ENCODE measurements at regions not wholly inside any gene's neighbourhood (a gene's known extent, or its start where the extent isn't known, plus 50 kb on each side); places are given as distances from the start of the nearest gene placed in this dataset.

DNA sequence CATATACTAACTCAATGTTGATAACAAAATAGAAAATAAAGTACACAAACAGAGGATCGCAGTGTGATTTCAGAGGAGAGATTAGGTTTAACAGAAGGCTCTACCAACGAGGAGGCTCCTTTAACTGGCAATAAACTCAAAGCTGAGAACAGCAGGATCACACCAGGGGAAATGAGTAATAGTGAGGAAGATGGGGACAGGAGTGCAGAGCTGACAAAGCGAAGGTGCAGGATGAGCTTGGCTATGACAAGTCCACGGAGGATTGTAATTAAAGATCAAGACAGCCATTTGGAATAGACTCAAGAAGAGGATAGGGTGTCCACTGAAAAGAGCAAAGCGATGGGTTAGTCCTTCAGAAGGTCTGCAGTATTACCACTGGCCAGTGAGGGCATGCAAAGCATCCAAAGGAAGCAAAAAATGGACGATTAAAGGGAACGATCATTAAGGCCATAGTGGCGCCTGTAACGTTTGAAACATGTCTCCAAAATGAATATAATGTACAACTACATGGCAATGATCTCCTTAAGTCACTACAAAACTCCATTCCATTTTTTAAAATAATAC lies 85.3 kb downstream of the GRIN2B start:
- TF ChIP-seq POLR2A (IDR thresholded peaks at IDR 0.05; ENCODE audit: borderline replicate concordance, extremely low read depth, insufficient read depth, insufficient read length) (no peak), ZNF274 (IDR thresholded peaks at IDR 0.05; ENCODE audit: low read depth, low read length) (no peak), RAD21 (IDR thresholded peaks at IDR 0.05; ENCODE audit: low read depth) (no peak), CEBPB (IDR thresholded peaks at IDR 0.05; ENCODE audit: low read depth) (no peak), TCF7L2 (IDR thresholded peaks at IDR 0.05; ENCODE audit: borderline replicate concordance, extremely low read depth, insufficient read depth, insufficient read length) (no peak), SIN3A (IDR thresholded peaks at IDR 0.05; ENCODE audit: low read depth) (no peak), ZFX (IDR thresholded peaks at IDR 0.05) (no peak)
- TF ChIP-seq, protein P1, sequence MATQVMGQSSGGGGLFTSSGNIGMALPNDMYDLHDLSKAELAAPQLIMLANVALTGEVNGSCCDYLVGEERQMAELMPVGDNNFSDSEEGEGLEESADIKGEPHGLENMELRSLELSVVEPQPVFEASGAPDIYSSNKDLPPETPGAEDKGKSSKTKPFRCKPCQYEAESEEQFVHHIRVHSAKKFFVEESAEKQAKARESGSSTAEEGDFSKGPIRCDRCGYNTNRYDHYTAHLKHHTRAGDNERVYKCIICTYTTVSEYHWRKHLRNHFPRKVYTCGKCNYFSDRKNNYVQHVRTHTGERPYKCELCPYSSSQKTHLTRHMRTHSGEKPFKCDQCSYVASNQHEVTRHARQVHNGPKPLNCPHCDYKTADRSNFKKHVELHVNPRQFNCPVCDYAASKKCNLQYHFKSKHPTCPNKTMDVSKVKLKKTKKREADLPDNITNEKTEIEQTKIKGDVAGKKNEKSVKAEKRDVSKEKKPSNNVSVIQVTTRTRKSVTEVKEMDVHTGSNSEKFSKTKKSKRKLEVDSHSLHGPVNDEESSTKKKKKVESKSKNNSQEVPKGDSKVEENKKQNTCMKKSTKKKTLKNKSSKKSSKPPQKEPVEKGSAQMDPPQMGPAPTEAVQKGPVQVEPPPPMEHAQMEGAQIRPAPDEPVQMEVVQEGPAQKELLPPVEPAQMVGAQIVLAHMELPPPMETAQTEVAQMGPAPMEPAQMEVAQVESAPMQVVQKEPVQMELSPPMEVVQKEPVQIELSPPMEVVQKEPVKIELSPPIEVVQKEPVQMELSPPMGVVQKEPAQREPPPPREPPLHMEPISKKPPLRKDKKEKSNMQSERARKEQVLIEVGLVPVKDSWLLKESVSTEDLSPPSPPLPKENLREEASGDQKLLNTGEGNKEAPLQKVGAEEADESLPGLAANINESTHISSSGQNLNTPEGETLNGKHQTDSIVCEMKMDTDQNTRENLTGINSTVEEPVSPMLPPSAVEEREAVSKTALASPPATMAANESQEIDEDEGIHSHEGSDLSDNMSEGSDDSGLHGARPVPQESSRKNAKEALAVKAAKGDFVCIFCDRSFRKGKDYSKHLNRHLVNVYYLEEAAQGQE (IDR thresholded peaks at IDR 0.05; ENCODE audit: low read depth), result no peak
- TF ChIP-seq, protein P2, sequence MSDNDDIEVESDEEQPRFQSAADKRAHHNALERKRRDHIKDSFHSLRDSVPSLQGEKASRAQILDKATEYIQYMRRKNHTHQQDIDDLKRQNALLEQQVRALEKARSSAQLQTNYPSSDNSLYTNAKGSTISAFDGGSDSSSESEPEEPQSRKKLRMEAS (IDR thresholded peaks at IDR 0.05), result no peak
- BruUV-seq (replicated peaks), result no TSS peak
- Histone ChIP-seq H3K4me3 (replicated peaks in 1 of 2; ENCODE audit: low read depth in 1 of 2, low read length in 2 of 2) (no peak overlapping the region), H2AFZ (ENCODE audit: low read depth, low read length, poor library complexity, severe bottlenecking) (no peak overlapping the region), H3K4me1 (ENCODE audit: control insufficient read depth in 1 of 2, insufficient read depth in 2 of 2, low read length in 2 of 2) (no peaks in the 10 kb centered on the region), H3K9me3 (ENCODE audit: control insufficient read depth in 1 of 2, insufficient read depth in 1 of 2, low read depth in 1 of 2, low read length in 2 of 2) (no peaks in the 10 kb centered on the region), H3K9me2 (ENCODE audit: insufficient read depth) (no peaks in the 10 kb centered on the region), H3K79me2 (ENCODE audit: insufficient read depth, low read length) (no peaks in the 10 kb centered on the region), H3K9ac (ENCODE audit: low read length) (no peak overlapping the region), H3K36me3 (ENCODE audit: control insufficient read depth in 1 of 2, insufficient read depth in 2 of 2, low read length in 2 of 2) (no peaks in the 10 kb centered on the region), H3K4me2 (ENCODE audit: low read length) (no peak overlapping the region), H3K27ac (ENCODE audit: low read depth, low read length) (no peak overlapping the region), H3K27me3 (ENCODE audit: insufficient read depth, low read length) (no peaks in the 10 kb centered on the region), H4K20me1 (ENCODE audit: insufficient read depth) (no peaks in the 10 kb centered on the region)
- RAD21 ChIA-PET (ENCODE audit: low non-redundant PET in 1 of 2, low total read pairs in 2 of 2, uncharacterized antibody in 2 of 2, unreplicated experiment in 2 of 2), result no interaction called here
- intact Hi-C loops (cut with micrococcal nuclease), result no loop called here
- CTCF ChIA-PET, result interaction anchor here (1.1 kb wide), 1 partner anchor 9 kb away, joined by 5 read pairs; no protein-coding TSS in a partner anchor
- POLR2A ChIA-PET, result no interaction called here
- no peak for ATAC-seq
- no peak for DNase-seq (ENCODE audit: low read depth, low spot score)

Measured in HCT116 (cell line).